ENCODE measurements at regions not wholly inside any gene's neighbourhood (a gene's known extent, or its start where the extent isn't known, plus 50 kb on each side); places are given as distances from the start of the nearest gene placed in this dataset.

DNA sequence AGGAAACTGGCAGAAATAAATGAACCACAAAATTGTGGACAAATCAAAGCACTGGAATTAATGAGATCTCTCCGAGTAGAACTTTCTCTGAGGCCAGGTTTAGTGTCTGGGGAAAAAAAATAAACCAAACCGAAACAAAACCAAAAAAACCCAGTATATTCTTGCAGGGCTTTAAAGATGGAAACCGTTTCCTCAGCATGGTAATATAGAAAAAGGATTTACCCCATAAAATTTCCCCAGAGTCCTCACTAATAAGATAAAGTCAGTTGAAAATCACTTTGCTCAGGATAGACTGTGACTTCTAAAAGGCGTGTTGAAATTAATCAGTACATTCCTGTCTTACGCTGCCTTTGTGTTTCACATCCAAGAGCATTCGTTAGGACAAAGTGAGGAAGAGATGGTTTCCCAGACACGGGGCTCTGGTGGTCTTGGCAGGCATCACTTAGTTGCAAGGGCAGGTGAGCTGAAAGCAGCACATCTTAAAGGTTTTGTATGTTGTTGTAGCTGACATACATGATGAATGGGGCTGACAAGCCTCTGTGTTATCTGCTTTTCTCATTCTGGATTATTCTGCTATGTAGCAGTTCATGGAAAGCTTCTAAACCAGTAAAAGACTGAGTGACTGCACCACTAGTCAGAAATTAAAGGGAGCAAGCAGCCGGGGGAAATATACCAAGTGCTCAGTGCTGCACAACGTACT lies 85.2 kb upstream of the PRL start:
- Histone ChIP-seq H3K9me3 (ENCODE audit: low read length) (no peaks in the 10 kb centered on the region), H2AFZ (ENCODE audit: low read length) (no peak overlapping the region), H3K9ac (ENCODE audit: low read length) (no peak overlapping the region; the same call in 1 of the 2 replicates), H3F3A (ENCODE audit: low read length, unreplicated experiment) (no peaks in the 10 kb centered on the region), H3K27ac (ENCODE audit: low read length) (peak overlapping the region; percentile 67), H3K27me3 (ENCODE audit: low read length) (no peaks in the 10 kb centered on the region), H3K4me3 (ENCODE audit: low read length) (no peak overlapping the region), H3K36me3 (ENCODE audit: low read depth, low read length) (no peaks in the 10 kb centered on the region), H3K79me2 (ENCODE audit: low read length) (no peaks in the 10 kb centered on the region), H3K9me2 (replicated peaks; ENCODE audit: low read length) (no peaks in the 10 kb centered on the region), H3K4me1 (ENCODE audit: insufficient read depth, low read length) (peaks cover 17% of the 10 kb centered on the region), H3K4me2 (ENCODE audit: low read length) (0 out of 2 replicates have a peak overlapping the region, but pooled peaks have one; percentile 7), H4K20me1 (ENCODE audit: low read length) (no peaks in the 10 kb centered on the region)
- no TSS peak for BruUV-seq (replicated peaks)
- TF ChIP-seq EZH2phosphoT487 (IDR thresholded peaks at IDR 0.05; ENCODE audit: borderline replicate concordance, low read length) (no peak), CTCF (conservative IDR thresholded peaks at IDR 0.05; ENCODE audit: low read depth, low read length) (no peak), EZH2 (IDR thresholded peaks at IDR 0.05; ENCODE audit: low read length, unreplicated experiment) (no peak)
- ChIA-PET POLR2A (ENCODE audit: unreplicated experiment) (no interaction called here), CTCF (no interaction called here)
- intact Hi-C loops (cut with micrococcal nuclease) = no loop called here
- DNase-seq = no peak
- no peak for ATAC-seq

GRCh38 chr6:22383016-22383415 lies 86.2 kb upstream of the PRL start:
- DNase-seq = peak; percentile 87
- BruUV-seq (replicated peaks) = no TSS peak
- ChIA-PET POLR2A (ENCODE audit: unreplicated experiment) (no interaction called here), CTCF (no interaction called here)
- peak overlapping the region; percentile 67 for H3K27ac ChIP-seq (ENCODE audit: low read length)
- no peaks in the 10 kb centered on the region for H3K9me2 ChIP-seq (replicated peaks; ENCODE audit: low read length)
- TF ChIP-seq EZH2phosphoT487 (IDR thresholded peaks at IDR 0.05; ENCODE audit: borderline replicate concordance, low read length) (no peak), EZH2 (IDR thresholded peaks at IDR 0.05; ENCODE audit: low read length, unreplicated experiment) (no peak)
- no peaks in the 10 kb centered on the region for H4K20me1 ChIP-seq (ENCODE audit: low read length)
- peaks cover 17% of the 10 kb centered on the region for H3K4me1 ChIP-seq (ENCODE audit: insufficient read depth, low read length)
- 0 out of 2 replicates have a peak overlapping the region, but pooled peaks have one; percentile 7 for H3K4me2 ChIP-seq (ENCODE audit: low read length)
- intact Hi-C loops (cut with micrococcal nuclease) = no loop called here
- peak overlapping the region; percentile 18; the same call in 1 of the 2 replicates for H3K9ac ChIP-seq (ENCODE audit: low read length)
- H3K36me3 ChIP-seq (ENCODE audit: low read depth, low read length) = no peaks in the 10 kb centered on the region
- ATAC-seq = peak; percentile 95
- H2AFZ ChIP-seq (ENCODE audit: low read length) = peak overlapping the region; percentile 63
- H3F3A ChIP-seq (ENCODE audit: low read length, unreplicated experiment) = no peaks in the 10 kb centered on the region
- no peaks in the 10 kb centered on the region for H3K9me3 ChIP-seq (ENCODE audit: low read length)
- H3K79me2 ChIP-seq (ENCODE audit: low read length) = no peaks in the 10 kb centered on the region
- H3K4me3 ChIP-seq (ENCODE audit: low read length) = no peak overlapping the region
- H3K27me3 ChIP-seq (ENCODE audit: low read length) = no peaks in the 10 kb centered on the region

DNA sequence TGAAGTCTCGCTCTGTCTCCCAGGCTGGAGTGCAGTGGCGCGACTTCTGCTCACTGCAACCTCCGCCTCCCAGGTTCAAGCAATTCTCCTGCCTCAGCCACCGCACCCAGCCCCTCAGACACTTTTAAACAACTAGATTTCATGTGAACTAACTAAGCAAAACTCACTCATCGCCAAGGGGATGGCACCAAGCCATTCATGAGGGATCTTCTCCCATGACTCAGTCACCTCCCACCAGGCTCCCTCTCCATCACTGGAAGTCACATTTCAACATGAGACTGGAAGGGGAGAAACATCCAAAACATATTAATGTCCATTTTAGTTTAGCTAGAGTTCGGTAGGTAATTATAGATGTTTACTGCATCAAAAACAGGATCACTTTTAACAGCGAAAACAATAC lies 95.9 kb upstream of the PRL start:
- H3K36me3 ChIP-seq (ENCODE audit: low read depth, low read length) = no peaks in the 10 kb centered on the region

More for the DNA sequence above, 95.9 kb upstream of the PRL start:
- H3K4me2 ChIP-seq (ENCODE audit: low read length) = no peak overlapping the region
- ChIA-PET POLR2A (ENCODE audit: unreplicated experiment) (no interaction called here), CTCF (no interaction called here)
- H2AFZ ChIP-seq (ENCODE audit: low read length) = no peak overlapping the region
- H3K9me2 ChIP-seq (replicated peaks; ENCODE audit: low read length) = no peaks in the 10 kb centered on the region
- H3K9ac ChIP-seq (ENCODE audit: low read length) = no peak overlapping the region
- H3K27me3 ChIP-seq (ENCODE audit: low read length) = no peaks in the 10 kb centered on the region
- H3K4me1 ChIP-seq (ENCODE audit: insufficient read depth, low read length) = no peaks in the 10 kb centered on the region
- intact Hi-C loops (cut with micrococcal nuclease) = no loop called here
- H4K20me1 ChIP-seq (ENCODE audit: low read length) = no peaks in the 10 kb centered on the region
- no peaks in the 10 kb centered on the region for H3K79me2 ChIP-seq (ENCODE audit: low read length)
- H3K4me3 ChIP-seq (ENCODE audit: low read length) = no peak overlapping the region
- BruUV-seq (replicated peaks) = no TSS peak
- TF ChIP-seq CTCF (conservative IDR thresholded peaks at IDR 0.05; ENCODE audit: low read depth, low read length) = no peak
- ATAC-seq (no peak), DNase-seq (no peak)
- H3K27ac ChIP-seq (ENCODE audit: low read length) = no peak overlapping the region
- no peaks in the 10 kb centered on the region for H3K9me3 ChIP-seq (ENCODE audit: low read length)
- H3F3A ChIP-seq (ENCODE audit: low read length, unreplicated experiment) = no peaks in the 10 kb centered on the region

Data from PC-3 (cell line).